ENCODE measurements at regions not wholly inside any gene's neighbourhood (a gene's known extent, or its start where the extent isn't known, plus 50 kb on each side); places are given as distances from the start of the nearest gene placed in this dataset.
A peak's percentile ranks its signal among the peaks of the same experiment; 100 is the strongest.

GRCh38 chr6:154650351-154650750 lies 82.9 kb upstream of the SCAF8 start:
- peak overlapping the region in 5 of 8 donors; percentile 6 to 56 (median 38) for H3K27ac ChIP-seq

GRCh38 chr6:154651656-154652055 lies 81.6 kb upstream of the SCAF8 start:
- no peak for DNase-seq
- intact Hi-C loops (cut with DNase I; ENCODE audit: low total_unique reads), result no loop called here
- Histone ChIP-seq H3K36me3 (no peaks in the 10 kb centered on the region), H3K27me3 (replicated peaks in 1 of 7) (no peaks in the 10 kb centered on the region), H3K27ac (no peak overlapping the region), H3K9me3 (peaks cover 0 to 6% (median 0%) of the 10 kb centered on the region in 8 donors), H3K4me1 (peaks cover 0 to 21% (median 6%) of the 10 kb centered on the region in 6 donors), H3K4me3 (no peak overlapping the region)
- WGBS, 5 donors, result 95 to 99% (median 96%) methylated on average over 2 of the region's 2 CpGs
- TF ChIP-seq CTCF (IDR thresholded peaks at IDR 0.05 in 8 of 11, conservative IDR thresholded peaks at IDR 0.05 in 3 of 11) (no peak), POLR2A (IDR thresholded peaks at IDR 0.05) (no peak), POLR2AphosphoS5 (IDR thresholded peaks at IDR 0.05) (no peak)

More at GRCh38 chr6:154650351-154650750, 82.9 kb upstream of the SCAF8 start:
- H3K36me3 ChIP-seq, result no peaks in the 10 kb centered on the region
- H3K4me1 ChIP-seq, result peaks cover 0 to 21% (median 6%) of the 10 kb centered on the region in 6 donors
- intact Hi-C loops (cut with DNase I; ENCODE audit: low total_unique reads), result no loop called here
- no peak overlapping the region for H3K4me3 ChIP-seq
- no peaks in the 10 kb centered on the region for H3K27me3 ChIP-seq (replicated peaks in 1 of 7)
- no peak for DNase-seq
- TF ChIP-seq POLR2A (IDR thresholded peaks at IDR 0.05) (no peak), CTCF (IDR thresholded peaks at IDR 0.05 in 8 of 11, conservative IDR thresholded peaks at IDR 0.05 in 3 of 11) (no peak), POLR2AphosphoS5 (IDR thresholded peaks at IDR 0.05) (no peak)
- WGBS, 5 donors, result 35 to 60% (median 38%) methylated on average over 2 of the region's 2 CpGs
- peaks cover 0 to 6% (median 0%) of the 10 kb centered on the region in 8 donors for H3K9me3 ChIP-seq

- 47 to 62% (median 58%) methylated on average over 3 of the region's 3 CpGs for WGBS, 5 donors
- Histone ChIP-seq H3K4me1 (peaks cover 0 to 21% (median 6%) of the 10 kb centered on the region in 6 donors), H3K36me3 (no peaks in the 10 kb centered on the region), H3K4me3 (no peak overlapping the region), H3K9me3 (peaks cover 0 to 6% (median 0%) of the 10 kb centered on the region in 8 donors), H3K27ac (peak overlapping the region in 7 of 8 donors; percentile 51 to 82 (median 70)), H3K27me3 (replicated peaks in 1 of 7) (no peaks in the 10 kb centered on the region)
- TF ChIP-seq CTCF (IDR thresholded peaks at IDR 0.05 in 8 of 11, conservative IDR thresholded peaks at IDR 0.05 in 3 of 11), result no peak
- no peak for TF ChIP-seq POLR2A (IDR thresholded peaks at IDR 0.05)
- no peak for TF ChIP-seq POLR2AphosphoS5 (IDR thresholded peaks at IDR 0.05)
- no peak for DNase-seq
- intact Hi-C loops (cut with DNase I; ENCODE audit: low total_unique reads), result no loop called here
These were observed 79.8 kb upstream of the SCAF8 start for GRCh38 chr6:154653385-154653784.

- no peaks in the 10 kb centered on the region for H3K27me3 ChIP-seq (replicated peaks in 1 of 7)
- DNase-seq, result no peak
- WGBS, 5 donors, result 37 to 60% (median 44%) methylated on average over 4 of the region's 4 CpGs
- H3K4me1 ChIP-seq, result peaks cover 0 to 21% (median 6%) of the 10 kb centered on the region in 6 donors
- peak overlapping the region; percentile 39 to 82 (median 65) for H3K27ac ChIP-seq
- no peaks in the 10 kb centered on the region for H3K36me3 ChIP-seq
- no peak overlapping the region for H3K4me3 ChIP-seq
- H3K9me3 ChIP-seq, result peaks cover 0 to 6% (median 0%) of the 10 kb centered on the region in 8 donors
- TF ChIP-seq POLR2AphosphoS5 (IDR thresholded peaks at IDR 0.05) (peak in 1 of 3 donors; percentile 79), POLR2A (IDR thresholded peaks at IDR 0.05) (no peak), CTCF (IDR thresholded peaks at IDR 0.05 in 8 of 11, conservative IDR thresholded peaks at IDR 0.05 in 3 of 11) (no peak)
- intact Hi-C loops (cut with DNase I; ENCODE audit: low total_unique reads), result no loop called here
These were observed 79.4 kb upstream of the SCAF8 start for GRCh38 chr6:154653853-154654252.
